Activated T-cell treated with anti-CD3 and anti-CD28 coated beads, Interleukin-2, amount 50 U/mL, for 4 hours (primary cell): ENCODE measurements at regions not wholly inside any gene's neighbourhood (a gene's known extent, or its start where the extent isn't known, plus 50 kb on each side); places are given as distances from the start of the nearest gene placed in this dataset.

Experiments used
- ATAC-seq, 2 donors: fragments of 200-7000 bp; cut with Tn5 transposase; one replicate each; pipeline ENCODE4 v1.10.0; 2021
- DNase-seq: peaks from one replicate; pipeline ENCODE4 v3.0.0-alpha.2; 2020
- H3K27me3 Mint-ChIP-seq: one replicate; pipeline ENCODE4 v1.8.0; 2021; ENCODE audit warnings: low read depth, mixed read lengths
- H3K36me3 Mint-ChIP-seq: one replicate; pipeline ENCODE4 v1.8.0; 2022; ENCODE audit warnings: mixed read lengths; ENCODE audit not compliant: insufficient read depth
- H3K4me1 Mint-ChIP-seq: one replicate; pipeline ENCODE4 v1.8.0; 2021; ENCODE audit warnings: low read depth, mixed read lengths
- H3K4me3 Mint-ChIP-seq: one replicate; pipeline ENCODE4 v1.8.0; 2021; ENCODE audit warnings: mild to moderate bottlenecking, moderate library complexity, mixed read lengths
- H3K9me3 Mint-ChIP-seq: one replicate; pipeline ENCODE4 v1.8.0; 2021; ENCODE audit warnings: mixed read lengths

GRCh38 chr6:98639089-98639635, 195.2 kb upstream of the POU3F2 start:
- Mint-ChIP-seq H3K36me3 (no peaks in the 10 kb centered on the region), H3K9me3 (no peaks in the 10 kb centered on the region), H3K4me1 (no peaks in the 10 kb centered on the region), H3K27me3 (no peaks in the 10 kb centered on the region), H3K4me3 (no peak overlapping the region)
- no peak for ATAC-seq
- DNase-seq: no peak

GRCh38 chr6:98640366-98640765, 194.0 kb upstream of the POU3F2 start:
- no peaks in the 10 kb centered on the region for H3K9me3 Mint-ChIP-seq
- H3K4me3 Mint-ChIP-seq: no peak overlapping the region
- no peaks in the 10 kb centered on the region for H3K4me1 Mint-ChIP-seq
- peaks cover 2% of the 10 kb centered on the region for H3K27me3 Mint-ChIP-seq
- DNase-seq (no peak), ATAC-seq (no peak)
- H3K36me3 Mint-ChIP-seq: no peaks in the 10 kb centered on the region

GRCh38 chr6:98641949-98642719, 192.2 kb upstream of the POU3F2 start:
- no peak for ATAC-seq
- Mint-ChIP-seq H3K4me1 (no peaks in the 10 kb centered on the region), H3K4me3 (no peak overlapping the region), H3K27me3 (peaks cover 2% of the 10 kb centered on the region), H3K9me3 (no peaks in the 10 kb centered on the region), H3K36me3 (no peaks in the 10 kb centered on the region)
- DNase-seq: no peak

GRCh38 chr6:98644063-98644462, 190.3 kb upstream of the POU3F2 start:
- Mint-ChIP-seq H3K27me3 (peaks cover 2% of the 10 kb centered on the region), H3K36me3 (no peaks in the 10 kb centered on the region), H3K4me1 (no peaks in the 10 kb centered on the region), H3K4me3 (no peak overlapping the region), H3K9me3 (no peaks in the 10 kb centered on the region)
- DNase-seq (no peak), ATAC-seq (no peak)

- no peaks in the 10 kb centered on the region for H3K9me3 Mint-ChIP-seq
- H3K36me3 Mint-ChIP-seq: no peaks in the 10 kb centered on the region
- no peaks in the 10 kb centered on the region for H3K4me1 Mint-ChIP-seq
- no peak overlapping the region for H3K4me3 Mint-ChIP-seq
- DNase-seq: no peak
- no peak for ATAC-seq
- H3K27me3 Mint-ChIP-seq: peaks cover 2% of the 10 kb centered on the region
These were observed 186.0 kb upstream of the POU3F2 start for GRCh38 chr6:98648211-98648914.

- Mint-ChIP-seq H3K27me3 (no peaks in the 10 kb centered on the region), H3K36me3 (no peaks in the 10 kb centered on the region), H3K4me1 (no peaks in the 10 kb centered on the region), H3K4me3 (no peak overlapping the region), H3K9me3 (no peaks in the 10 kb centered on the region)
- ATAC-seq (no peak), DNase-seq (no peak)
These were observed 183.4 kb upstream of the POU3F2 start for GRCh38 chr6:98650941-98651340.

- Mint-ChIP-seq H3K4me3 (no peak overlapping the region), H3K36me3 (no peaks in the 10 kb centered on the region), H3K27me3 (no peaks in the 10 kb centered on the region), H3K9me3 (no peaks in the 10 kb centered on the region), H3K4me1 (no peaks in the 10 kb centered on the region)
- ATAC-seq (no peak), DNase-seq (no peak)
These were observed 181.2 kb upstream of the POU3F2 start for GRCh38 chr6:98653179-98653578.

- H3K27me3 Mint-ChIP-seq: no peaks in the 10 kb centered on the region
- no peaks in the 10 kb centered on the region for H3K9me3 Mint-ChIP-seq
- no peaks in the 10 kb centered on the region for H3K4me1 Mint-ChIP-seq
These were observed 176.6 kb upstream of the POU3F2 start for GRCh38 chr6:98657764-98658163.

GRCh38 chr6:98669371-98669770, 165.0 kb upstream of the POU3F2 start:
- Mint-ChIP-seq H3K4me3 (no peak overlapping the region), H3K4me1 (no peaks in the 10 kb centered on the region), H3K36me3 (no peaks in the 10 kb centered on the region), H3K9me3 (no peaks in the 10 kb centered on the region), H3K27me3 (no peaks in the 10 kb centered on the region)
- DNase-seq: no peak
- no peak for ATAC-seq

More at GRCh38 chr6:98657764-98658163, 176.6 kb upstream of the POU3F2 start:
- DNase-seq: no peak
- Mint-ChIP-seq H3K36me3 (no peaks in the 10 kb centered on the region), H3K4me3 (no peak overlapping the region)
- no peak for ATAC-seq

GRCh38 chr6:98670045-98670746, 164.2 kb upstream of the POU3F2 start:
- no peaks in the 10 kb centered on the region for H3K9me3 Mint-ChIP-seq
- no peaks in the 10 kb centered on the region for H3K4me1 Mint-ChIP-seq
- no peak overlapping the region for H3K4me3 Mint-ChIP-seq
- no peaks in the 10 kb centered on the region for H3K27me3 Mint-ChIP-seq
- H3K36me3 Mint-ChIP-seq: no peaks in the 10 kb centered on the region
- DNase-seq: no peak
- ATAC-seq: no peak

GRCh38 chr6:98672681-98673475, 161.5 kb upstream of the POU3F2 start:
- Mint-ChIP-seq H3K4me3 (no peak overlapping the region), H3K27me3 (no peaks in the 10 kb centered on the region), H3K36me3 (no peaks in the 10 kb centered on the region), H3K4me1 (no peaks in the 10 kb centered on the region), H3K9me3 (peaks cover 3% of the 10 kb centered on the region)
- DNase-seq: no peak
- no peak for ATAC-seq

- H3K4me1 Mint-ChIP-seq: no peaks in the 10 kb centered on the region
- H3K36me3 Mint-ChIP-seq: no peaks in the 10 kb centered on the region
- H3K4me3 Mint-ChIP-seq: no peak overlapping the region
- H3K27me3 Mint-ChIP-seq: no peaks in the 10 kb centered on the region
- ATAC-seq (no peak), DNase-seq (no peak)
- H3K9me3 Mint-ChIP-seq: peaks cover 3% of the 10 kb centered on the region
These were observed 155.9 kb upstream of the POU3F2 start for GRCh38 chr6:98678481-98678880.

GRCh38 chr6:98686008-98686601, 148.3 kb upstream of the POU3F2 start:
- Mint-ChIP-seq H3K4me1 (no peaks in the 10 kb centered on the region), H3K9me3 (no peaks in the 10 kb centered on the region)
- no peak for DNase-seq

More at GRCh38 chr6:98686008-98686601, 148.3 kb upstream of the POU3F2 start:
- Mint-ChIP-seq H3K36me3 (no peaks in the 10 kb centered on the region), H3K27me3 (no peaks in the 10 kb centered on the region), H3K4me3 (no peak overlapping the region)
- no peak for ATAC-seq
